ENCODE measurements at regions not wholly inside any gene's neighbourhood (a gene's known extent, or its start where the extent isn't known, plus 50 kb on each side); places are given as distances from the start of the nearest gene placed in this dataset.

GRCh38 chr3:187946163-187946691 lies 201.0 kb upstream of the BCL6 start:
- DNase-seq, result no peak
- H3K36me3 ChIP-seq, result no peaks in the 10 kb centered on the region
- H3K4me3 ChIP-seq, result no peak overlapping the region
- H3K9me3 ChIP-seq, result no peaks in the 10 kb centered on the region
- no peaks in the 10 kb centered on the region for H3K27me3 ChIP-seq
- TF ChIP-seq CTCF (IDR thresholded peaks at IDR 0.05), result no peak
- H3K4me1 ChIP-seq, result no peaks in the 10 kb centered on the region
- no peak overlapping the region for H3K27ac ChIP-seq
- intact Hi-C loops (cut with DNase I; ENCODE audit: low total_unique reads), result no loop called here

DNA sequence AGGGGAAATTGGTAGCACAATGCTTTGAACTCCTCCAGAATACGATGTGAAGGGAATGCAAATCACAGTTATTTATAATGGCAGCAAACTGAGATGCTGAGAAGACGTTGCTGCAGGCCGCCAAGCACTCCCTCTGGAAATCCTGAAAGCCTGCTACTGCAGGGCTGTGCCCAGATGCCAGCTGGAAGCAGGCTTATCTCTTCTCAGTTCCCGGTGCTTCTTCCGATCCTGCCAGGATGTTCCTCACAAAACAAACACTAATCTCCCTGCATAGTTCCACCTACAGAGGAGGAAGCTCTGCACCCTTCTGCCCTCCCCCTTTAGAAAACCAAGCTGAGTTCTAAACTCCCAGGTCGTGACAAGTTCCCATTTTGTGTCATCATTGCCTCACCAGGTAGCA lies 201.7 kb upstream of the BCL6 start:
- Histone ChIP-seq H3K36me3 (no peaks in the 10 kb centered on the region), H3K27me3 (no peaks in the 10 kb centered on the region), H3K4me1 (no peaks in the 10 kb centered on the region), H3K9me3 (no peaks in the 10 kb centered on the region), H3K4me3 (no peak overlapping the region), H3K27ac (no peak overlapping the region)
- TF ChIP-seq CTCF (IDR thresholded peaks at IDR 0.05), result no peak
- no peak for DNase-seq
- intact Hi-C loops (cut with DNase I; ENCODE audit: low total_unique reads), result no loop called here

DNA sequence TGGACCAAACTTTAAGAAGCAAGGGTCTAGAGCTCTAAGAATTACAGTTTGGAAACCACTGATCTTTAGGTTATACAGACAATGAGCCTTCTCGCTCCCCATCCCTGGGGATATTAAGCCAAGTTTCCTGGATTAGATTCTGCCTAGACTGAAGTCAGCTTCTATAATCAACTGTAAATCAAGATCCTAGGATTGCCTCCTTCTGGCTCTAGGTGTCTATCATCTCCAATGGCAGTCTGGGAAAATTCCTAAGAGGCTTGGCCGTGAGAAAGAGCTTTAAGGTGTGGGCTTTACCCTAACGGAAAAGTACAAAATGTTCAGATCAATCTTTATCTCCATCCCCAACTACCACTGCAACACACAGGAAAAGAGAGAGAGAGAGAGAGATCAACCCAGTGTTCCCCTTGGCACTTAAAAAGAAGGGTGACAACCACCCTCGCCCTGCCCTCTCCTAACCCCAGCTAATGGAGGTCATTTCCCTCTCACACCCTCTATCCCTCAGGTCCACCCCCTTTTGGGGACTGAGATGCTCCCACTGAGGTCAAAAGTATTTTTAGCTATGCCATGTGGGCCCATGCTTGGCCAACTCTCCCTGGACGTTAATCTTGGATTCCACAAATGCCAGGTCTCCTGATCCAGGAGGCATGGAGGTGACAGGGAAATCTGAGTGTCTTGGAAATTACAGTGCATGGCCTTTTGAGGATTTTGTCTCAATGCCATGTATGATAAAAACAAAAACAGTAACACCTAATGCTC lies 202.8 kb upstream of the BCL6 start:
- no peak overlapping the region for H3K4me3 ChIP-seq
- no peaks in the 10 kb centered on the region for H3K9me3 ChIP-seq
- no peaks in the 10 kb centered on the region for H3K27me3 ChIP-seq
- no peaks in the 10 kb centered on the region for H3K36me3 ChIP-seq
- DNase-seq, result no peak
- intact Hi-C loops (cut with DNase I; ENCODE audit: low total_unique reads), result no loop called here
- TF ChIP-seq CTCF (IDR thresholded peaks at IDR 0.05), result no peak
- H3K27ac ChIP-seq, result no peak overlapping the region
- H3K4me1 ChIP-seq, result no peaks in the 10 kb centered on the region

- Histone ChIP-seq H3K4me3 (no peak overlapping the region), H3K4me1 (peaks cover 0 to 1% (median 0%) of the 10 kb centered on the region in 4 donors), H3K36me3 (no peaks in the 10 kb centered on the region), H3K27ac (no peak overlapping the region), H3K9me3 (no peaks in the 10 kb centered on the region), H3K27me3 (no peaks in the 10 kb centered on the region)
- DNase-seq, result no peak
- intact Hi-C loops (cut with DNase I; ENCODE audit: low total_unique reads), result no loop called here
- TF ChIP-seq CTCF (IDR thresholded peaks at IDR 0.05), result no peak
These were observed 204.0 kb upstream of the BCL6 start for GRCh38 chr3:187949093-187949820.

DNA sequence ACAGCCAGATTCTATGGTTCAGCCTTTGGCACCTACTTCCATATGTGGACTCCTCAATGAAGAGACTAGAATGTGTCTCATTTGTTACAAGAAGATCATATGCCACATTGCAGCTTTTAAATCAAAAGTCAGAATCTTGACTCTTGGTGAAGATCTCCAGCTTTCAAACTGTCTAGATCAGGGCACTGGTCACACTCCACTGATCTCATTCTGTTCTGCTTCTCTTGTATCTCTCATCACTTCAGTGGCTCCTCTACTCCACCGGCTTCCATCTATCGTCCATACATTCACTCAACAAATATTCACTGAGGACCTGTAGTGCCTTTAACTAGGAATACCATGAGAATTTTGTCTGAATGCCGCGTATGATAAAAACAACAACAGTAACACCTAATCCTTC lies 203.3 kb upstream of the LPP start:
- no peaks in the 10 kb centered on the region for H3K9me3 ChIP-seq
- H3K4me3 ChIP-seq, result no peak overlapping the region
- peaks cover 0 to 15% (median 8%) of the 10 kb centered on the region in 4 donors for H3K4me1 ChIP-seq
- no peak overlapping the region for H3K27ac ChIP-seq
- no peaks in the 10 kb centered on the region for H3K36me3 ChIP-seq
- no peak for DNase-seq
- no peaks in the 10 kb centered on the region for H3K27me3 ChIP-seq
- intact Hi-C loops (cut with DNase I; ENCODE audit: low total_unique reads), result no loop called here
- TF ChIP-seq CTCF (IDR thresholded peaks at IDR 0.05), result no peak
